Activated CD4-positive, alpha-beta memory T cell treated with anti-CD3 and anti-CD28 coated beads for 36 hours (primary cell): ENCODE measurements at regions not wholly inside any gene's neighbourhood (a gene's known extent, or its start where the extent isn't known, plus 50 kb on each side); places are given as distances from the start of the nearest gene placed in this dataset.

Experiments used
- CTCF ChIA-PET: fragments of 350-600 bp; sonication (Branson Sonifier 250); formaldehyde crosslinking; loops from one replicate; lab custom pipeline; 2021; ENCODE audit warnings: antibody characterized with exemption, inconsistent platforms; lab: Charles Lee
- POLR2A ChIA-PET: fragments of 350-600 bp; sonication (Branson Sonifier 250); formaldehyde crosslinking; loops from one replicate; lab custom pipeline; 2021; ENCODE audit warnings: antibody characterized with exemption; lab: Charles Lee
- DNase-seq: peaks from one replicate; pipeline ENCODE4 v3.0.0-alpha.2; 2020
- H3K27ac Mint-ChIP-seq: one replicate; pipeline ENCODE4 v1.8.0; 2021; ENCODE audit warnings: mixed read lengths
- H3K27me3 Mint-ChIP-seq: one replicate; pipeline ENCODE4 v1.8.0; 2021; ENCODE audit warnings: mixed read lengths
- H3K36me3 Mint-ChIP-seq: one replicate; pipeline ENCODE4 v1.8.0; 2021; ENCODE audit warnings: mixed read lengths
- H3K4me1 Mint-ChIP-seq: one replicate; pipeline ENCODE4 v1.8.0; 2021; ENCODE audit warnings: low read depth, mixed read lengths
- H3K4me3 Mint-ChIP-seq: one replicate; pipeline ENCODE4 v1.8.0; 2021; ENCODE audit warnings: mild to moderate bottlenecking, mixed read lengths
- H3K9me3 Mint-ChIP-seq: one replicate; pipeline ENCODE4 v1.8.0; 2021; ENCODE audit warnings: mixed read lengths
- intact Hi-C: fragments of 100-400 bp; cut with micrococcal nuclease; formaldehyde crosslinking; loops from one replicate; pipeline ENCODE4 v1.15.1; 2023

- H3K9me3 Mint-ChIP-seq, result no peaks in the 10 kb centered on the region
- H3K27ac Mint-ChIP-seq, result no peak overlapping the region
- H3K4me3 Mint-ChIP-seq, result no peak overlapping the region
- peaks cover 7% of the 10 kb centered on the region for H3K4me1 Mint-ChIP-seq
- no peaks in the 10 kb centered on the region for H3K36me3 Mint-ChIP-seq
- intact Hi-C loops, result no loop called here
- POLR2A ChIA-PET, result no interaction called here
- no peak for DNase-seq
- H3K27me3 Mint-ChIP-seq, result no peaks in the 10 kb centered on the region
- CTCF ChIA-PET, result interaction anchor here (0.8 kb wide), 1 partner anchor 218 kb away, joined by 3 read pairs; no protein-coding TSS in a partner anchor
Observed at GRCh38 chr4:26217961-26218676, 102.7 kb upstream of the RBPJ start.

GRCh38 chr4:26218677-26219605, 101.9 kb upstream of the RBPJ start:
- H3K27ac Mint-ChIP-seq, result no peak overlapping the region
- ChIA-PET POLR2A (no interaction called here), CTCF (interaction anchor here (0.6 to 1.6 kb wide), 2 partner anchors 9 to 106 kb away, joined by 3 to 6 read pairs; no protein-coding TSS in a partner anchor)
- H3K36me3 Mint-ChIP-seq, result no peaks in the 10 kb centered on the region
- H3K27me3 Mint-ChIP-seq, result no peaks in the 10 kb centered on the region
- H3K4me3 Mint-ChIP-seq, result no peak overlapping the region
- DNase-seq, result no peak
- H3K9me3 Mint-ChIP-seq, result no peaks in the 10 kb centered on the region
- intact Hi-C loops, result no loop called here
- H3K4me1 Mint-ChIP-seq, result peaks cover 2% of the 10 kb centered on the region

- Mint-ChIP-seq H3K4me3 (no peak overlapping the region), H3K36me3 (no peaks in the 10 kb centered on the region), H3K9me3 (no peaks in the 10 kb centered on the region), H3K27ac (no peak overlapping the region), H3K27me3 (no peaks in the 10 kb centered on the region), H3K4me1 (no peaks in the 10 kb centered on the region)
- CTCF ChIA-PET, result interaction anchor here (1.6 kb wide), 1 partner anchor 11 kb away, joined by 6 read pairs; no protein-coding TSS in a partner anchor
- intact Hi-C loops, result no loop called here
- POLR2A ChIA-PET, result no interaction called here
- DNase-seq, result no peak
Observed at GRCh38 chr4:26220696-26221095, 100.1 kb upstream of the RBPJ start.

GRCh38 chr4:26223155-26223554, 97.7 kb upstream of the RBPJ start:
- no peak overlapping the region for H3K27ac Mint-ChIP-seq
- H3K27me3 Mint-ChIP-seq, result no peaks in the 10 kb centered on the region
- H3K4me3 Mint-ChIP-seq, result no peak overlapping the region
- no peaks in the 10 kb centered on the region for H3K9me3 Mint-ChIP-seq
- intact Hi-C loops, result no loop called here
- no peaks in the 10 kb centered on the region for H3K4me1 Mint-ChIP-seq
- no peak for DNase-seq
- no peaks in the 10 kb centered on the region for H3K36me3 Mint-ChIP-seq
- ChIA-PET CTCF (no interaction called here), POLR2A (no interaction called here)

- no peak overlapping the region for H3K4me3 Mint-ChIP-seq
- intact Hi-C loops, result no loop called here
- DNase-seq, result no peak
- peaks cover 1% of the 10 kb centered on the region for H3K4me1 Mint-ChIP-seq
- H3K36me3 Mint-ChIP-seq, result no peaks in the 10 kb centered on the region
- ChIA-PET POLR2A (no interaction called here), CTCF (interaction anchor here (0.7 kb wide), 1 partner anchor 22 kb away, joined by 3 read pairs; no protein-coding TSS in a partner anchor)
- no peaks in the 10 kb centered on the region for H3K9me3 Mint-ChIP-seq
- no peak overlapping the region for H3K27ac Mint-ChIP-seq
- no peaks in the 10 kb centered on the region for H3K27me3 Mint-ChIP-seq
Observed at GRCh38 chr4:26226629-26227376, 94.0 kb upstream of the RBPJ start.

- Mint-ChIP-seq H3K36me3 (no peaks in the 10 kb centered on the region), H3K4me3 (no peak overlapping the region), H3K9me3 (no peaks in the 10 kb centered on the region), H3K4me1 (peaks cover 2% of the 10 kb centered on the region), H3K27me3 (no peaks in the 10 kb centered on the region), H3K27ac (no peak overlapping the region)
- ChIA-PET POLR2A (no interaction called here), CTCF (no interaction called here)
- intact Hi-C loops, result no loop called here
- no peak for DNase-seq
Observed at GRCh38 chr4:26227601-26228229, 93.1 kb upstream of the RBPJ start.

- intact Hi-C loops, result no loop called here
- H3K27me3 Mint-ChIP-seq, result no peaks in the 10 kb centered on the region
- H3K27ac Mint-ChIP-seq, result no peak overlapping the region
- H3K4me1 Mint-ChIP-seq, result peaks cover 13% of the 10 kb centered on the region
- DNase-seq, result no peak
- H3K9me3 Mint-ChIP-seq, result no peaks in the 10 kb centered on the region
- CTCF ChIA-PET, result interaction anchor here (0.8 to 1.0 kb wide), 2 partner anchors 96 to 102 kb away, joined by 3 read pairs; no protein-coding TSS in a partner anchor
- POLR2A ChIA-PET, result no interaction called here
- no peak overlapping the region for H3K4me3 Mint-ChIP-seq
- no peaks in the 10 kb centered on the region for H3K36me3 Mint-ChIP-seq
Observed at GRCh38 chr4:26228883-26229282, 91.9 kb upstream of the RBPJ start.

- intact Hi-C loops, result loop anchor here (5.0 kb wide), 1 partner anchor 57 kb away; no protein-coding TSS in a partner anchor
- Mint-ChIP-seq H3K27ac (no peak overlapping the region), H3K4me3 (no peak overlapping the region), H3K27me3 (no peaks in the 10 kb centered on the region), H3K36me3 (no peaks in the 10 kb centered on the region), H3K9me3 (no peaks in the 10 kb centered on the region), H3K4me1 (peaks cover 19% of the 10 kb centered on the region)
- ChIA-PET POLR2A (no interaction called here), CTCF (interaction anchor here (1.0 kb wide), 1 partner anchor 95 kb away, joined by 3 read pairs; no protein-coding TSS in a partner anchor)
- no peak for DNase-seq
Observed at GRCh38 chr4:26229974-26230373, 90.8 kb upstream of the RBPJ start.

- Mint-ChIP-seq H3K4me1 (peaks cover 22% of the 10 kb centered on the region), H3K9me3 (no peaks in the 10 kb centered on the region), H3K27ac (peak overlapping the region; percentile 28), H3K27me3 (no peaks in the 10 kb centered on the region), H3K4me3 (peak overlapping the region; percentile 33), H3K36me3 (no peaks in the 10 kb centered on the region)
- DNase-seq, result no peak
- intact Hi-C loops, result loop anchor here (1.0 to 5.0 kb wide), 3 partner anchors 36 to 54 kb away; no protein-coding TSS in a partner anchor
- ChIA-PET CTCF (interaction anchor here (1.5 kb wide), 1 partner anchor 172 kb away, joined by 3 read pairs; no protein-coding TSS in a partner anchor), POLR2A (interaction anchor here (1.0 to 1.5 kb wide), 2 partner anchors 39 to 90 kb away, joined by 3 read pairs; no protein-coding TSS in a partner anchor)
Observed at GRCh38 chr4:26233350-26233749, 87.5 kb upstream of the RBPJ start.

- no peak overlapping the region for H3K4me3 Mint-ChIP-seq
- intact Hi-C loops, result no loop called here
- H3K27ac Mint-ChIP-seq, result no peak overlapping the region
- no peaks in the 10 kb centered on the region for H3K36me3 Mint-ChIP-seq
- peaks cover 26% of the 10 kb centered on the region for H3K4me1 Mint-ChIP-seq
- no peaks in the 10 kb centered on the region for H3K9me3 Mint-ChIP-seq
- H3K27me3 Mint-ChIP-seq, result no peaks in the 10 kb centered on the region
- ChIA-PET POLR2A (interaction anchor here (0.8 kb wide), 1 partner anchor 54 kb away, joined by 4 read pairs; no protein-coding TSS in a partner anchor), CTCF (interaction anchor here (0.8 kb wide), 1 partner anchor 247 kb away, joined by 3 read pairs; no protein-coding TSS in a partner anchor)
- DNase-seq, result no peak
Observed at GRCh38 chr4:26235500-26235899, 85.3 kb upstream of the RBPJ start.

GRCh38 chr4:26237916-26238315, 82.9 kb upstream of the RBPJ start:
- POLR2A ChIA-PET, result no interaction called here
- Mint-ChIP-seq H3K27ac (no peak overlapping the region), H3K9me3 (no peaks in the 10 kb centered on the region), H3K36me3 (no peaks in the 10 kb centered on the region), H3K4me3 (no peak overlapping the region), H3K4me1 (peaks cover 23% of the 10 kb centered on the region), H3K27me3 (no peaks in the 10 kb centered on the region)
- no peak for DNase-seq
- CTCF ChIA-PET, result no interaction called here
- intact Hi-C loops, result no loop called here
